ENCODE measurements at regions not wholly inside any gene's neighbourhood (a gene's known extent, or its start where the extent isn't known, plus 50 kb on each side); places are given as distances from the start of the nearest gene placed in this dataset.

- TF ChIP-seq TEAD4 (IDR thresholded peaks at IDR 0.05; ENCODE audit: low read depth, low read length) = no peak
- TF ChIP-seq POLR2AphosphoS5 (IDR thresholded peaks at IDR 0.05; ENCODE audit: low read depth, low read length) = no peak
- no peak for TF ChIP-seq EGR1 (IDR thresholded peaks at IDR 0.05; ENCODE audit: borderline replicate concordance, low read depth, low read length)
- TF ChIP-seq CTCF (IDR thresholded peaks at IDR 0.05; ENCODE audit: control extremely low read depth in 1 of 3, insufficient read depth in 1 of 3, low read depth in 1 of 3, low read length in 3 of 3) = no peak
- no peak for TF ChIP-seq GABPA (IDR thresholded peaks at IDR 0.05; ENCODE audit: borderline replicate concordance, insufficient read depth, low read length)
- no peak for TF ChIP-seq RFX5 (IDR thresholded peaks at IDR 0.05; ENCODE audit: borderline replicate concordance, low read depth, low read length)
- TF ChIP-seq TBP (IDR thresholded peaks at IDR 0.05; ENCODE audit: low read depth, low read length) = no peak
- no peak for TF ChIP-seq POLR2A (IDR thresholded peaks at IDR 0.05; ENCODE audit: control extremely low read depth in 1 of 2, low read depth in 2 of 2, low read length in 2 of 2)
- TF ChIP-seq ZNF274 (IDR thresholded peaks at IDR 0.05; ENCODE audit: borderline replicate concordance, extremely low read depth, low read length) = no peak
- no peak for TF ChIP-seq CHD7 (IDR thresholded peaks at IDR 0.05; ENCODE audit: insufficient replicate concordance, low read length)
- TF ChIP-seq SP1 (IDR thresholded peaks at IDR 0.05; ENCODE audit: low read depth, low read length) = no peak
These were observed 127.3 kb upstream of the LYZL2 start for GRCh38 chr10:30756896-30757295.

All from H1 (cell line).